Dermis blood vessel endothelial cell (primary cell): ENCODE measurements at regions not wholly inside any gene's neighbourhood (a gene's known extent, or its start where the extent isn't known, plus 50 kb on each side); places are given as distances from the start of the nearest gene placed in this dataset.

ENCODE experiments used
- DNase-seq: peaks from one replicate; pipeline ENCODE4 v3.0.0; 2010

- DNase-seq = no peak
These were observed 221.0 kb downstream of the GLI2 start for GRCh38 chr2:120956486-120957156.

GRCh38 chr2:120957905-120958304 is 222.2 kb downstream of the GLI2 start:
- no peak for DNase-seq

GRCh38 chr2:120958623-120959366 is 223.1 kb downstream of the GLI2 start:
- peak; percentile 10 for DNase-seq

- DNase-seq = no peak
These were observed 223.8 kb downstream of the GLI2 start for GRCh38 chr2:120959426-120959825.

- DNase-seq = no peak
These were observed 225.2 kb downstream of the GLI2 start for GRCh38 chr2:120960770-120961366.

GRCh38 chr2:120961396-120961795 is 225.7 kb downstream of the GLI2 start:
- no peak for DNase-seq

- DNase-seq = no peak
These were observed 228.5 kb downstream of the GLI2 start for GRCh38 chr2:120963997-120964705.

GRCh38 chr2:120964819-120965218 is 229.2 kb downstream of the GLI2 start:
- DNase-seq = no peak

- no peak for DNase-seq
These were observed 231.0 kb downstream of the GLI2 start for GRCh38 chr2:120966510-120967254.

- DNase-seq = no peak
These were observed 232.8 kb downstream of the GLI2 start for GRCh38 chr2:120968307-120969015.

GRCh38 chr2:120969613-120970355 is 234.1 kb downstream of the GLI2 start:
- DNase-seq = no peak

GRCh38 chr2:120971866-120972265 is 236.2 kb downstream of the GLI2 start:
- no peak for DNase-seq

- DNase-seq = no peak
These were observed 236.6 kb downstream of the GLI2 start for GRCh38 chr2:120972286-120972685.

- no peak for DNase-seq
These were observed 237.5 kb downstream of the GLI2 start for GRCh38 chr2:120973196-120973595.

- no peak for DNase-seq
These were observed 239.3 kb downstream of the GLI2 start for GRCh38 chr2:120974950-120975349.

GRCh38 chr2:120976501-120977307 is 241.0 kb downstream of the GLI2 start:
- no peak for DNase-seq

GRCh38 chr2:120977582-120978358 is 242.1 kb downstream of the GLI2 start:
- DNase-seq = no peak

- DNase-seq = no peak
These were observed 242.8 kb downstream of the GLI2 start for GRCh38 chr2:120978359-120979050.

GRCh38 chr2:120979398-120979797 is 243.7 kb downstream of the GLI2 start:
- no peak for DNase-seq
